ENCODE measurements at regions not wholly inside any gene's neighbourhood (a gene's known extent, or its start where the extent isn't known, plus 50 kb on each side); places are given as distances from the start of the nearest gene placed in this dataset.

GRCh38 chr3:72331076-72331475 lies 517.2 kb downstream of the SHQ1 start:
- Histone ChIP-seq H3K27ac (ENCODE audit: low read length) (no peak overlapping the region), H3K9me3 (ENCODE audit: control insufficient read depth, low read depth, low read length) (no peaks in the 10 kb centered on the region), H3K36me3 (ENCODE audit: control insufficient read depth, low read depth, low read length) (no peaks in the 10 kb centered on the region), H3K4me3 (ENCODE audit: low read length) (no peak overlapping the region), H3K9ac (ENCODE audit: low read length) (no peak overlapping the region), H3K27me3 (ENCODE audit: control insufficient read depth, insufficient read depth, low read length) (no peaks in the 10 kb centered on the region), H3K4me1 (ENCODE audit: control insufficient read depth, low read depth, low read length) (peaks cover 19% of the 10 kb centered on the region)

GRCh38 chr3:72329354-72329753 lies 518.9 kb downstream of the SHQ1 start:
- no peak overlapping the region for H3K4me3 ChIP-seq (ENCODE audit: low read length)
- peaks cover 5% of the 10 kb centered on the region for H3K4me1 ChIP-seq (ENCODE audit: control insufficient read depth, low read depth, low read length)
- no peaks in the 10 kb centered on the region for H3K9me3 ChIP-seq (ENCODE audit: control insufficient read depth, low read depth, low read length)
- H3K27me3 ChIP-seq (ENCODE audit: control insufficient read depth, insufficient read depth, low read length), result no peaks in the 10 kb centered on the region
- no peaks in the 10 kb centered on the region for H3K36me3 ChIP-seq (ENCODE audit: control insufficient read depth, low read depth, low read length)
- no peak overlapping the region for H3K27ac ChIP-seq (ENCODE audit: low read length)
- no peak overlapping the region for H3K9ac ChIP-seq (ENCODE audit: low read length)

DNA sequence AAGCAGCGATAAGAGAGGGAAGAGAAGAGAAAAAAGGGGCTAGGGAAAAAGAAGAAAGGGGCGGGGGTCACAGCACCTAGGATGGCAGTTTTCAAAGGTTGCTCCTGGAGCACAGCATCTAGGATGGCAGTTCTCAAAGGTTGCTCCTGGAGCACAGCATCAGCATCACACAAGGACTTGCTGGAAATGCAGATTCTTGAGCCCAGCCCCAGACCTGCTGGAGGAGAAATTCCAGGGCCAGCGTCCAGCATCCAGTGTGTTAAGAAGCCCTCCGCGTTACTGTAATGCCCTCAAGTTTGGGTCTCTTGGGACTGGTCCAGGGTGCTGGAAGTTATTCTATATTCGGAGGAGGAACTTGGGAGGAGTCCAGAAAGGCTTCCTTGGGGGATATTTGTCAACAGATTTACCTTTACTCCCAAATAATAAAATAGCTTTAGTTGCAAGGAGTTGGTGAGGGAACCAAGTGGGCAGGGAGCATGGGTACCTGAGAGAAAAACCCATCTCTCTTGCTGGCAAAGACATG lies 519.4 kb downstream of the SHQ1 start:
- H3K9me3 ChIP-seq (ENCODE audit: control insufficient read depth, low read depth, low read length), result no peaks in the 10 kb centered on the region
- no peak overlapping the region for H3K27ac ChIP-seq (ENCODE audit: low read length)
- no peak overlapping the region for H3K9ac ChIP-seq (ENCODE audit: low read length)
- no peaks in the 10 kb centered on the region for H3K27me3 ChIP-seq (ENCODE audit: control insufficient read depth, insufficient read depth, low read length)
- H3K4me1 ChIP-seq (ENCODE audit: control insufficient read depth, low read depth, low read length), result peaks cover 5% of the 10 kb centered on the region
- no peak overlapping the region for H3K4me3 ChIP-seq (ENCODE audit: low read length)
- no peaks in the 10 kb centered on the region for H3K36me3 ChIP-seq (ENCODE audit: control insufficient read depth, low read depth, low read length)

DNA sequence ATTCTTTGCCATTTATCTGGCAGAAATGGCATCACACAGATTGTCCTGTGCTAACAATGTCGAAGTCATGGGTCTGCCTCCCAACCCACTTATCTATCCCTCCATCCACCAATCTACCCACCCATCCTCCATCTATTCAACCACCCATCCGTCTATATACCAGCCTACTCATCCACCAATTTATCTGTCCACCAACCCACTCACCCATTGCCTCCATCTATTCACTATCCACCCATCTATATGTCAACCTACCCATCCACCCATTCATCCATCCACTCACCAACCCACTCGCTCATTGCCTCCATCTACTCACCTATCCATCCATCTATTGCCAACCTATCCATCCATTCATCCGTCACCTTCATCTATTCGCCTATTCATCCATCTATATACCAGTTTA lies 521.2 kb downstream of the SHQ1 start:
- Histone ChIP-seq H3K27me3 (ENCODE audit: control insufficient read depth, insufficient read depth, low read length) (no peaks in the 10 kb centered on the region), H3K9me3 (ENCODE audit: control insufficient read depth, low read depth, low read length) (no peaks in the 10 kb centered on the region), H3K9ac (ENCODE audit: low read length) (no peak overlapping the region), H3K4me3 (ENCODE audit: low read length) (no peak overlapping the region), H3K27ac (ENCODE audit: low read length) (no peak overlapping the region), H3K36me3 (ENCODE audit: control insufficient read depth, low read depth, low read length) (no peaks in the 10 kb centered on the region), H3K4me1 (ENCODE audit: control insufficient read depth, low read depth, low read length) (peaks cover 5% of the 10 kb centered on the region)

DNA sequence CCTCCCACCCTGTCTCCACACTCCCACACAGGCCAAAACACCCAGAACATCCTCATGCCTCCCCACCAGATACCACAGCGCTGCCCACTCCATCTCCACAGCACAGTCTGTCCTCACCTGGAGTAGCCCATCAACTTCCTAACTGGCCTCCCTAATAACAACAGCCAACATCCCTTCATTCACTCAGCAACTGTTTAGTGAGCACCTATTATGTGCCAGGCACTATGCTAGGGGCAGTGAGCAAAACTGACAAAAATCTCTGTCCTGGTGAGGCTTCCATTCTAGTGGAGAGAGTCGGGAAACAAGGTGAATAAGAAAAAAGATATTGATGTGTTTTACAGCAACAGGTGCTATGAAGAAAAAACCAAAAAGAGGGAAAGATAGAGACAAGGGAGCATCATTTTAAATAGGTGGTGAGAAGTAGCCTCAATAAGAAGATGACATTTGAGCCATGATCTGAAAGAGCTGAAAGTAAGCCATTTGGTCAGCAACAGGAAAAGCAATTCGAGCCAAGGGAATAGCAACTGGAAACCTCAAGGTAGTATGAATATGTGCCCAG lies 523.9 kb downstream of the SHQ1 start:
- Histone ChIP-seq H3K36me3 (ENCODE audit: control insufficient read depth, low read depth, low read length) (no peaks in the 10 kb centered on the region), H3K9ac (ENCODE audit: low read length) (no peak overlapping the region), H3K4me1 (ENCODE audit: control insufficient read depth, low read depth, low read length) (peaks cover 5% of the 10 kb centered on the region), H3K27ac (ENCODE audit: low read length) (no peak overlapping the region), H3K9me3 (ENCODE audit: control insufficient read depth, low read depth, low read length) (no peaks in the 10 kb centered on the region), H3K27me3 (ENCODE audit: control insufficient read depth, insufficient read depth, low read length) (no peaks in the 10 kb centered on the region), H3K4me3 (ENCODE audit: low read length) (no peak overlapping the region)

GRCh38 chr3:72323773-72324172 lies 524.5 kb downstream of the SHQ1 start:
- Histone ChIP-seq H3K9me3 (ENCODE audit: control insufficient read depth, low read depth, low read length) (no peaks in the 10 kb centered on the region), H3K27ac (ENCODE audit: low read length) (no peak overlapping the region), H3K36me3 (ENCODE audit: control insufficient read depth, low read depth, low read length) (no peaks in the 10 kb centered on the region), H3K27me3 (ENCODE audit: control insufficient read depth, insufficient read depth, low read length) (no peaks in the 10 kb centered on the region), H3K4me3 (ENCODE audit: low read length) (no peak overlapping the region), H3K4me1 (ENCODE audit: control insufficient read depth, low read depth, low read length) (peaks cover under 1% of the 10 kb centered on the region), H3K9ac (ENCODE audit: low read length) (no peak overlapping the region)

- H3K27ac ChIP-seq (ENCODE audit: low read length), result no peak overlapping the region
- H3K27me3 ChIP-seq (ENCODE audit: control insufficient read depth, insufficient read depth, low read length), result no peaks in the 10 kb centered on the region
- no peaks in the 10 kb centered on the region for H3K9me3 ChIP-seq (ENCODE audit: control insufficient read depth, low read depth, low read length)
- H3K4me3 ChIP-seq (ENCODE audit: low read length), result no peak overlapping the region
- H3K4me1 ChIP-seq (ENCODE audit: control insufficient read depth, low read depth, low read length), result no peaks in the 10 kb centered on the region
- H3K9ac ChIP-seq (ENCODE audit: low read length), result no peak overlapping the region
- H3K36me3 ChIP-seq (ENCODE audit: control insufficient read depth, low read depth, low read length), result no peaks in the 10 kb centered on the region
These were observed 525.8 kb downstream of the SHQ1 start for GRCh38 chr3:72322264-72322976.

DNA sequence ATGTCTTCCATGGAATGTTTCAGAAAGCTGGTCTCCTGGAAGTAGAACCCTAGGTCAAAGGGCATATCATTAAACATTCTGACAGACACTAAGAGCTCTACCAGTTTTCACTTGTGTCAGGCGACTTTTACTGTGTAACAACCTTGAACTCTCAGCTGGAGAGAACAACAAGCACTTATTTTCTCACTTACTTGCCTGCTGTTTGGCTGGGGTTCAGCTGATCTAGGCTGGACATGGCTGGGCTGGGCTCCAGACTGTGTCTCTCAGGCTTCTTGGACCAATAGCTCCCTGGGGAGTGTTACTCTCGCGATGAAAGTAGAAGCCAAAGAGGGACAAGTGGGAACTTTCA lies 527.3 kb downstream of the SHQ1 start:
- no peaks in the 10 kb centered on the region for H3K4me1 ChIP-seq (ENCODE audit: control insufficient read depth, low read depth, low read length)
- H3K9me3 ChIP-seq (ENCODE audit: control insufficient read depth, low read depth, low read length), result no peaks in the 10 kb centered on the region
- no peak overlapping the region for H3K9ac ChIP-seq (ENCODE audit: low read length)

DNA sequence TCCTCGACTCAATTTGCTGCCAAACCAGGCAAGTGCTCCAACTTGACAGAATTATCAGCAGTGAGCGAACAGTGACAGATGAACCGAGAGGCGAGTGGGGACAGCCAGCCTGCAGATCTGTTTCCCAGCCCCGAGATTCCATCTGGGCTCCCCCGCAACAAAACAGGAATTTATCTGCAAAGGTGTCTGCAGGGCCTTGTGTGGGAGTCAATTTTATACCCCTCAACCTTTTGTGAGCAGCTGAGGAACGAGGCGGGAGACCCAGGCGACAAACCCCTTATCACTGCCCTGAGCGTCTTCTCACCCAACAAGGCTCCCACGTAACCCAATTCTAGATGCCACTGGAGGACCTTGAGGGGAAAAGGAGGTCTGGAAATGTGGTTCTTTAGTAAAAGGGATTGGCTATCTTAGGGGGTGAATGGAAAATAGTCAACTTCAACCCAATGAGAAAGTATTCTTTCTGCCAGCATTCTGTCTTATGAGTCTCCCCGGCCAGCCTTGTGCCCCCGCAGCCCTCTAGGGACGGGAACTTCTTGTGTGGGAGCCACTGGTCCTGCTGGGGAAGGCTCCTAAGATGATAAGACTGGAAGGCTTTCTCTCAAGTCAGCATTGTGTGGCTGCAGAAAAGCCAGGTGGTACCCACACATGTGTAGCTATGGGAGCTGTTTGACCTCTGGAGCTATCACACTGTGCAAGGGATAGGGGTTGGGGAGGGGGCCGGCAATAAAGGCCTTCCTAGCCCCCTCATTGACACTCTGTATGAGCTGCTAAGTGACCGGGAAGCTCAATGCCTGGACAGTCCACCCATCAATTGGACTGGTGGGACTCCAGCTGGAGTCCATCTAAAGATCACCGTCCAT lies 527.9 kb downstream of the SHQ1 start:
- Histone ChIP-seq H3K36me3 (ENCODE audit: control insufficient read depth, low read depth, low read length) (no peaks in the 10 kb centered on the region), H3K9me3 (ENCODE audit: control insufficient read depth, low read depth, low read length) (no peaks in the 10 kb centered on the region), H3K9ac (ENCODE audit: low read length) (no peak overlapping the region), H3K27ac (ENCODE audit: low read length) (no peak overlapping the region), H3K4me3 (ENCODE audit: low read length) (no peak overlapping the region), H3K4me1 (ENCODE audit: control insufficient read depth, low read depth, low read length) (no peaks in the 10 kb centered on the region), H3K27me3 (ENCODE audit: control insufficient read depth, insufficient read depth, low read length) (no peaks in the 10 kb centered on the region)

More for the DNA sequence above, 527.3 kb downstream of the SHQ1 start:
- no peak overlapping the region for H3K27ac ChIP-seq (ENCODE audit: low read length)
- no peaks in the 10 kb centered on the region for H3K36me3 ChIP-seq (ENCODE audit: control insufficient read depth, low read depth, low read length)
- no peak overlapping the region for H3K4me3 ChIP-seq (ENCODE audit: low read length)
- no peaks in the 10 kb centered on the region for H3K27me3 ChIP-seq (ENCODE audit: control insufficient read depth, insufficient read depth, low read length)

DNA sequence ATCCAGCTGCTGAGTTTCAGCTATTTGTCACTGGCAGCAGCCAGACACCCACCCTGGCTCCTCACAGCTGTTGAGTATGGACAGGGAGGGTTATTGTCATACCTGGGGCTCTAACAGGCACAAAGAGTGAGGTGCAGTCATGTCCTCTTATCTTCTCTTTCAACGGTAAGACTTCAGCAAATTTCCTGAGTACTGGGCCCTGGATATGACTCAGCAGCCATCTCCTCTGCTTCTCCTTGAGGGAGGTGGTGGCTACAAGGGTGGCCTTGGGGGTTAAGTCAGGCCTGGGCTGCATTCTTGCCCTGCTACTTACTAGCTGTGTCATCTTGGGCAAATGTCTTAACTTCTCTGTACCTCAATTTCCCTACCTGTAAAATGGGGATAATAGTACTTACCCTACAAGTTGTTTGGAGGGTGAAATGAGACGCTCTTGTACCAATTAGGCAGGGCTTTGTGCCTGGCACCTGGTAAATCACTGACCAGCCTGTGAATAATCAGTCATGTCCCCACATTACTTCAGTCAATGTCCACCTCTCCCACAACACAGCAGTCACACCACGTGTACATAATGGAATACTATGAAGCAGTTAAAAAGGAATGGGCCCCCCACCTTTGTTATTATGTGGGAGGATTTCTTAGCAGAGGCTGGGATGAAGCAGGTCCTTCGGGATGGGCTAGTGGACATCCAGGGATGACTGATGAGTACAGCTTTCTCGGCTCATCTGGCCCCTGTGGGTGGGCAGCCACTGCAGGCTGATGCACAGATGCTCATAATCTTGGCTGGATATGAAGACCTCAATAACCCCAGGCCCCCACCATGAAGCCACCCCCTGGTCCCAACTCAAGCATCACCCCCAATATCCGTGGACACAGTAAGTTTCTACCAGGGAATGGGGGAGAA lies 528.8 kb downstream of the SHQ1 start:
- Histone ChIP-seq H3K36me3 (ENCODE audit: control insufficient read depth, low read depth, low read length) (no peaks in the 10 kb centered on the region), H3K9me3 (ENCODE audit: control insufficient read depth, low read depth, low read length) (no peaks in the 10 kb centered on the region), H3K27me3 (ENCODE audit: control insufficient read depth, insufficient read depth, low read length) (no peaks in the 10 kb centered on the region), H3K4me1 (ENCODE audit: control insufficient read depth, low read depth, low read length) (no peaks in the 10 kb centered on the region), H3K27ac (ENCODE audit: low read length) (no peak overlapping the region), H3K9ac (ENCODE audit: low read length) (no peak overlapping the region), H3K4me3 (ENCODE audit: low read length) (no peak overlapping the region)
